ENCODE measurements at regions not wholly inside any gene's neighbourhood (a gene's known extent, or its start where the extent isn't known, plus 50 kb on each side); places are given as distances from the start of the nearest gene placed in this dataset.

GRCh38 chr5:68830377-68830898 lies 263.4 kb upstream of the SLC30A5 start:
- Mint-ChIP-seq H3K4me3 (no peak overlapping the region), H3K36me3 (ENCODE audit: low read depth) (no peaks in the 10 kb centered on the region), H3K9me3 (no peaks in the 10 kb centered on the region), H3K27me3 (ENCODE audit: insufficient read depth, low read depth, poor library complexity) (no peaks in the 10 kb centered on the region), H3K4me1 (peaks cover 10% of the 10 kb centered on the region; the same call in 2 of the 3 replicates), H3K27ac (no peak overlapping the region)
- no peaks in the 10 kb centered on the region for H4K20me1 ChIP-seq (replicated peaks; ENCODE audit: insufficient read depth)
- TF ChIP-seq JUNB (IDR thresholded peaks at IDR 0.05; ENCODE audit: unreplicated experiment) (no peak), CREB1 (CRISPR knock-in tag; IDR thresholded peaks at IDR 0.05; ENCODE audit: low read depth) (no peak), EZH2 (IDR thresholded peaks at IDR 0.05; ENCODE audit: low read depth, unreplicated experiment) (no peak), NANOG (IDR thresholded peaks at IDR 0.05; ENCODE audit: borderline replicate concordance) (no peak), EZH2phosphoT487 (IDR thresholded peaks at IDR 0.05; ENCODE audit: unreplicated experiment) (no peak), ZNF114 (CRISPR knock-in tag; IDR thresholded peaks at IDR 0.05) (no peak), POLR2AphosphoS5 (IDR thresholded peaks at IDR 0.05; ENCODE audit: low read depth) (no peak), ZNF331 (CRISPR knock-in tag; IDR thresholded peaks at IDR 0.05; ENCODE audit: low read depth) (no peak), REST (IDR thresholded peaks at IDR 0.05; ENCODE audit: unreplicated experiment) (no peak), STAT1 (IDR thresholded peaks at IDR 0.05; ENCODE audit: unreplicated experiment) (no peak)
- TF ChIP-seq, protein P1, sequence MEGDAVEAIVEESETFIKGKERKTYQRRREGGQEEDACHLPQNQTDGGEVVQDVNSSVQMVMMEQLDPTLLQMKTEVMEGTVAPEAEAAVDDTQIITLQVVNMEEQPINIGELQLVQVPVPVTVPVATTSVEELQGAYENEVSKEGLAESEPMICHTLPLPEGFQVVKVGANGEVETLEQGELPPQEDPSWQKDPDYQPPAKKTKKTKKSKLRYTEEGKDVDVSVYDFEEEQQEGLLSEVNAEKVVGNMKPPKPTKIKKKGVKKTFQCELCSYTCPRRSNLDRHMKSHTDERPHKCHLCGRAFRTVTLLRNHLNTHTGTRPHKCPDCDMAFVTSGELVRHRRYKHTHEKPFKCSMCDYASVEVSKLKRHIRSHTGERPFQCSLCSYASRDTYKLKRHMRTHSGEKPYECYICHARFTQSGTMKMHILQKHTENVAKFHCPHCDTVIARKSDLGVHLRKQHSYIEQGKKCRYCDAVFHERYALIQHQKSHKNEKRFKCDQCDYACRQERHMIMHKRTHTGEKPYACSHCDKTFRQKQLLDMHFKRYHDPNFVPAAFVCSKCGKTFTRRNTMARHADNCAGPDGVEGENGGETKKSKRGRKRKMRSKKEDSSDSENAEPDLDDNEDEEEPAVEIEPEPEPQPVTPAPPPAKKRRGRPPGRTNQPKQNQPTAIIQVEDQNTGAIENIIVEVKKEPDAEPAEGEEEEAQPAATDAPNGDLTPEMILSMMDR (conservative IDR thresholded peaks at IDR 0.05; ENCODE audit: low read depth in 2 of 2) = no peak
- TF ChIP-seq, protein P2, sequence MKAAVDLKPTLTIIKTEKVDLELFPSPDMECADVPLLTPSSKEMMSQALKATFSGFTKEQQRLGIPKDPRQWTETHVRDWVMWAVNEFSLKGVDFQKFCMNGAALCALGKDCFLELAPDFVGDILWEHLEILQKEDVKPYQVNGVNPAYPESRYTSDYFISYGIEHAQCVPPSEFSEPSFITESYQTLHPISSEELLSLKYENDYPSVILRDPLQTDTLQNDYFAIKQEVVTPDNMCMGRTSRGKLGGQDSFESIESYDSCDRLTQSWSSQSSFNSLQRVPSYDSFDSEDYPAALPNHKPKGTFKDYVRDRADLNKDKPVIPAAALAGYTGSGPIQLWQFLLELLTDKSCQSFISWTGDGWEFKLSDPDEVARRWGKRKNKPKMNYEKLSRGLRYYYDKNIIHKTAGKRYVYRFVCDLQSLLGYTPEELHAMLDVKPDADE (IDR thresholded peaks at IDR 0.05) = no peak
- TF ChIP-seq, protein P3, sequence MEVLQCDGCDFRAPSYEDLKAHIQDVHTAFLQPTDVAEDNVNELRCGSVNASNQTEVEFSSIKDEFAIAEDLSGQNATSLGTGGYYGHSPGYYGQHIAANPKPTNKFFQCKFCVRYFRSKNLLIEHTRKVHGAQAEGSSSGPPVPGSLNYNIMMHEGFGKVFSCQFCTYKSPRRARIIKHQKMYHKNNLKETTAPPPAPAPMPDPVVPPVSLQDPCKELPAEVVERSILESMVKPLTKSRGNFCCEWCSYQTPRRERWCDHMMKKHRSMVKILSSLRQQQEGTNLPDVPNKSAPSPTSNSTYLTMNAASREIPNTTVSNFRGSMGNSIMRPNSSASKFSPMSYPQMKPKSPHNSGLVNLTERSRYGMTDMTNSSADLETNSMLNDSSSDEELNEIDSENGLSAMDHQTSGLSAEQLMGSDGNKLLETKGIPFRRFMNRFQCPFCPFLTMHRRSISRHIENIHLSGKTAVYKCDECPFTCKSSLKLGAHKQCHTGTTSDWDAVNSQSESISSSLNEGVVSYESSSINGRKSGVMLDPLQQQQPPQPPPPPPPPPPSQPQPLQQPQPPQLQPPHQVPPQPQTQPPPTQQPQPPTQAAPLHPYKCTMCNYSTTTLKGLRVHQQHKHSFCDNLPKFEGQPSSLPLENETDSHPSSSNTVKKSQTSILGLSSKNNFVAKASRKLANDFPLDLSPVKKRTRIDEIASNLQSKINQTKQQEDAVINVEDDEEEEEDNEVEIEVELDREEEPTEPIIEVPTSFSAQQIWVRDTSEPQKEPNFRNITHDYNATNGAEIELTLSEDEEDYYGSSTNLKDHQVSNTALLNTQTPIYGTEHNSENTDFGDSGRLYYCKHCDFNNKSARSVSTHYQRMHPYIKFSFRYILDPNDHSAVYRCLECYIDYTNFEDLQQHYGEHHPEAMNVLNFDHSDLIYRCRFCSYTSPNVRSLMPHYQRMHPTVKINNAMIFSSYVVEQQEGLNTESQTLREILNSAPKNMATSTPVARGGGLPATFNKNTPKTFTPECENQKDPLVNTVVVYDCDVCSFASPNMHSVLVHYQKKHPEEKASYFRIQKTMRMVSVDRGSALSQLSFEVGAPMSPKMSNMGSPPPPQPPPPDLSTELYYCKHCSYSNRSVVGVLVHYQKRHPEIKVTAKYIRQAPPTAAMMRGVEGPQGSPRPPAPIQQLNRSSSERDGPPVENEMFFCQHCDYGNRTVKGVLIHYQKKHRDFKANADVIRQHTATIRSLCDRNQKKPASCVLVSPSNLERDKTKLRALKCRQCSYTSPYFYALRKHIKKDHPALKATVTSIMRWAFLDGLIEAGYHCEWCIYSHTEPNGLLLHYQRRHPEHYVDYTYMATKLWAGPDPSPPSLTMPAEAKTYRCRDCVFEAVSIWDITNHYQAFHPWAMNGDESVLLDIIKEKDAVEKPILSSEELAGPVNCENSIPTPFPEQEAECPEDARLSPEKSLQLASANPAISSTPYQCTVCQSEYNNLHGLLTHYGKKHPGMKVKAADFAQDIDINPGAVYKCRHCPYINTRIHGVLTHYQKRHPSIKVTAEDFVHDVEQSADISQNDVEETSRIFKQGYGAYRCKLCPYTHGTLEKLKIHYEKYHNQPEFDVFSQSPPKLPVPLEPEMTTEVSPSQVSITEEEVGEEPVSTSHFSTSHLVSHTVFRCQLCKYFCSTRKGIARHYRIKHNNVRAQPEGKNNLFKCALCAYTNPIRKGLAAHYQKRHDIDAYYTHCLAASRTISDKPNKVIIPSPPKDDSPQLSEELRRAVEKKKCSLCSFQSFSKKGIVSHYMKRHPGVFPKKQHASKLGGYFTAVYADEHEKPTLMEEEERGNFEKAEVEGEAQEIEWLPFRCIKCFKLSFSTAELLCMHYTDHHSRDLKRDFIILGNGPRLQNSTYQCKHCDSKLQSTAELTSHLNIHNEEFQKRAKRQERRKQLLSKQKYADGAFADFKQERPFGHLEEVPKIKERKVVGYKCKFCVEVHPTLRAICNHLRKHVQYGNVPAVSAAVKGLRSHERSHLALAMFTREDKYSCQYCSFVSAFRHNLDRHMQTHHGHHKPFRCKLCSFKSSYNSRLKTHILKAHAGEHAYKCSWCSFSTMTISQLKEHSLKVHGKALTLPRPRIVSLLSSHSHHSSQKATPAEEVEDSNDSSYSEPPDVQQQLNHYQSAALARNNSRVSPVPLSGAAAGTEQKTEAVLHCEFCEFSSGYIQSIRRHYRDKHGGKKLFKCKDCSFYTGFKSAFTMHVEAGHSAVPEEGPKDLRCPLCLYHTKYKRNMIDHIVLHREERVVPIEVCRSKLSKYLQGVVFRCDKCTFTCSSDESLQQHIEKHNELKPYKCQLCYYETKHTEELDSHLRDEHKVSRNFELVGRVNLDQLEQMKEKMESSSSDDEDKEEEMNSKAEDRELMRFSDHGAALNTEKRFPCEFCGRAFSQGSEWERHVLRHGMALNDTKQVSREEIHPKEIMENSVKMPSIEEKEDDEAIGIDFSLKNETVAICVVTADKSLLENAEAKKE (CRISPR knock-in tag; IDR thresholded peaks at IDR 0.05) = no peak
- no peak for DNase-seq (ENCODE audit: low spot score)
- no peak overlapping the region for H3K4me2 ChIP-seq
- no peak overlapping the region for H2AFZ ChIP-seq
- no peak overlapping the region for H3K4me3 ChIP-seq
- no peak for ATAC-seq
- peaks cover 5% of the 10 kb centered on the region for H3K4me1 ChIP-seq (ENCODE audit: insufficient read depth)
- H3K79me2 ChIP-seq (replicated peaks; ENCODE audit: insufficient read depth) = no peaks in the 10 kb centered on the region
- no peaks in the 10 kb centered on the region for H3F3A ChIP-seq (replicated peaks; ENCODE audit: low read depth)
- no peaks in the 10 kb centered on the region; the same call in 1 of the 2 replicates for H3K9me2 ChIP-seq (ENCODE audit: insufficient read depth)
- H3K27me3 ChIP-seq (ENCODE audit: insufficient read depth) = no peaks in the 10 kb centered on the region
- H3K27ac ChIP-seq (ENCODE audit: low read depth) = no peak overlapping the region
- no peaks in the 10 kb centered on the region for H3K36me3 ChIP-seq (ENCODE audit: insufficient read depth)

Measured in GM23338 (cell line).